Left lung (tissue), 4 donors: ENCODE measurements at regions not wholly inside any gene's neighbourhood (a gene's known extent, or its start where the extent isn't known, plus 50 kb on each side); places are given as distances from the start of the nearest gene placed in this dataset.

Experiments used
- ATAC-seq: fragments of 200-7000 bp; cut with Tn5 transposase; one replicate; pipeline ENCODE4 v1.9.1; 2020; ENCODE audit warnings: moderate library complexity
- DNase-seq, 4 donors: peaks; one replicate each; pipeline ENCODE4 v3.0.0-alpha.2; 2013 to 2020
- H3K27ac ChIP-seq, 2 donors: fragments of 200-600 bp; sonication (generic) in 1 of 2; one replicate each; pipeline versions ENCODE4 v1.5.0 to v1.8.0; 2020 to 2021
- H3K27me3 ChIP-seq, 2 donors: fragments of 200-600 bp; sonication (generic) in 1 of 2; one replicate each; pipeline versions ENCODE4 v1.5.0 to v1.8.0; 2020 to 2021
- H3K36me3 ChIP-seq, 2 donors: fragments of 200-600 bp; sonication (generic) in 1 of 2; one replicate each; pipeline versions ENCODE4 v1.5.0 to v1.8.0; 2020 to 2021
- H3K4me1 ChIP-seq, 2 donors: fragments of 200-600 bp; one replicate each; pipeline ENCODE4 v1.8.0; 2021
- H3K4me3 ChIP-seq, 2 donors: fragments of 200-600 bp; sonication (generic) in 1 of 2; one replicate each; pipeline versions ENCODE4 v1.5.0 to v1.8.0; 2020 to 2021; ENCODE audit warnings: mild to moderate bottlenecking in 1 of 2
- H3K9me3 ChIP-seq, 2 donors: fragments of 200-600 bp; sonication (generic) in 1 of 2; one replicate each; pipeline versions ENCODE4 v1.5.0 to v1.8.0; 2020 to 2021
- CTCF ChIP-seq, 2 donors: fragments of 200-600 bp; sonication (generic) in 1 of 2; IDR thresholded peaks; one replicate each; pipeline versions ENCODE4 v1.5.0 to v1.8.0; 2021; ENCODE audit warnings: antibody characterized with exemption in 2 of 2
- intact Hi-C, 2 donors: fragments of 100-400 bp; cut with DNase I; formaldehyde crosslinking; loops; one replicate each; pipeline versions ENCODE4 v1.11.2 to v1.14.2; 2022
- donor health status: DM: no; HTN: yes; CAD: no.
- donor health status: DM: no; HTN: no; CAD: no.

- no peak for ATAC-seq
- intact Hi-C loops = no loop called here
Measured at GRCh38 chr22:19615867-19616581, 91.8 kb upstream of the CLDN5 start.

GRCh38 chr22:19619144-19620009 is 94.9 kb upstream of the SEPTIN5 start:
- Histone ChIP-seq H3K27ac (no peak overlapping the region), H3K36me3 (no peaks in the 10 kb centered on the region), H3K4me1 (peaks cover 10 to 11% of the 10 kb centered on the region in 2 donors), H3K4me3 (no peak overlapping the region), H3K27me3 (no peaks in the 10 kb centered on the region), H3K9me3 (no peaks in the 10 kb centered on the region)
- intact Hi-C loops = loop anchor here in 1 of 2 donors (10.0 kb wide), 1 partner anchor 125 kb away; no protein-coding TSS in a partner anchor
- TF ChIP-seq CTCF (IDR thresholded peaks at IDR 0.05) = no peak
- no peak for DNase-seq
- ATAC-seq = no peak

More at GRCh38 chr22:19615867-19616581, 91.8 kb upstream of the CLDN5 start:
- TF ChIP-seq CTCF (IDR thresholded peaks at IDR 0.05) = no peak
- DNase-seq = no peak
- Histone ChIP-seq H3K4me3 (no peak overlapping the region), H3K4me1 (peaks cover 4 to 5% of the 10 kb centered on the region in 2 donors), H3K27me3 (no peaks in the 10 kb centered on the region), H3K36me3 (no peaks in the 10 kb centered on the region), H3K27ac (no peak overlapping the region), H3K9me3 (no peaks in the 10 kb centered on the region)

- Histone ChIP-seq H3K27me3 (no peaks in the 10 kb centered on the region), H3K4me1 (peaks cover 10 to 11% of the 10 kb centered on the region in 2 donors), H3K36me3 (no peaks in the 10 kb centered on the region), H3K27ac (peak overlapping the region; percentile 50 to 61), H3K9me3 (no peaks in the 10 kb centered on the region), H3K4me3 (no peak overlapping the region)
- ATAC-seq = peak; percentile 57
- intact Hi-C loops = loop anchor here in 1 of 2 donors (10.0 kb wide), 1 partner anchor 126 kb away; no protein-coding TSS in a partner anchor
- peak in 1 of 4 donors; percentile 70 for DNase-seq
- no peak for TF ChIP-seq CTCF (IDR thresholded peaks at IDR 0.05)
Measured at GRCh38 chr22:19620742-19621371, 93.4 kb upstream of the SEPTIN5 start.

- TF ChIP-seq CTCF (IDR thresholded peaks at IDR 0.05) = no peak
- peak overlapping the region; percentile 50 to 61 for H3K27ac ChIP-seq
- H3K27me3 ChIP-seq = no peaks in the 10 kb centered on the region
- no peak overlapping the region for H3K4me3 ChIP-seq
- H3K4me1 ChIP-seq = peaks cover 10 to 11% of the 10 kb centered on the region in 2 donors
- DNase-seq (peak in 1 of 4 donors; percentile 63), ATAC-seq (peak; percentile 85)
- no peaks in the 10 kb centered on the region for H3K36me3 ChIP-seq
- H3K9me3 ChIP-seq = no peaks in the 10 kb centered on the region
- intact Hi-C loops = loop anchor here in 1 of 2 donors (10.0 kb wide), 1 partner anchor 127 kb away; no protein-coding TSS in a partner anchor
Measured at GRCh38 chr22:19621373-19622060, 92.8 kb upstream of the SEPTIN5 start.
